ENCODE measurements at regions not wholly inside any gene's neighbourhood (a gene's known extent, or its start where the extent isn't known, plus 50 kb on each side); places are given as distances from the start of the nearest gene placed in this dataset.

DNA sequence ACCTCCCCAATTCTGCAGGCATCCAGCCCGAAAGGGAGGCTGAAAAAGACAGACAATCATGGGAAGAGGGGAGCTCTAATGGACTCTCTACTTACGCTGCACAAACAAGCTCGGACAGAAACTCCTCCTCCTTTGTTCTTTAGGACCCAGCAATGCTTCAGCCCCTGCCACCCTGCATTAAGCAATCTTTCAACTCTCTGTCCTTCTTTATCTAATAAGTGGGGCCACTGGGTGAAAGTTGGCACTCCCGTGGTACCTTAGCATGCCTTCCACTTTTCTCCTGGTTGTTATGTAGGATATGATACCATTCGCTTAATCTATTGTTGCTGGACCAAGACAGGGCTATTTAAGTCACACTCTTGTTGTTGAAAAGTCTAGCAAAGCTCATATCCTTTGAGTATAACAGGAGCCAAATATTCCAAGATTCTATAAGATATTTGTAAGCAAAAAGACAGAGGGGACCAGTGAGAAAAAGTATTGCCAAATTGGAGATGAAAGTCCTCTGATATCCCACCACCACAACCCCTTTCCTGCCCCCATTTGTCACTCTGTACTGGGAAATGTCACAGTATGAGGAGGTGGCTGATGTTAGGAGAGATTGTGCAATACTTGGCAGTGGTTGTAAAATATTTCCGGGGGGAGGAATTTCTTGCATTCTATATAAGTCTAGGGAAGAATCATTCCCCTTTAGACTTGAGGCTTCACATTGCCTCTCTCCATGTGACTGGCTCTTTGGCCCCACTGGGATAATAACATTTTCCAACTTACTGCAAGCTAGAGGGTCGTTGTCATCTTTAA is 137.3 kb upstream of the GJB5 start:
- no peak for DNase-seq
- in situ Hi-C loops (cut with HindIII; ENCODE audit: low pct_ligation_motif_present, low pct_unique_long_range_greater_than_20kb, low sequenced_read_pairs) = no loop called here

GRCh38 chr1:34618381-34618780 is 136.5 kb upstream of the GJB5 start:
- no peak for DNase-seq
- in situ Hi-C loops (cut with HindIII; ENCODE audit: low pct_ligation_motif_present, low pct_unique_long_range_greater_than_20kb, low sequenced_read_pairs) = no loop called here

GRCh38 chr1:34619256-34619655 is 135.6 kb upstream of the GJB5 start:
- DNase-seq = no peak
- in situ Hi-C loops (cut with HindIII; ENCODE audit: low pct_ligation_motif_present, low pct_unique_long_range_greater_than_20kb, low sequenced_read_pairs) = no loop called here

GRCh38 chr1:34621916-34622315 is 132.9 kb upstream of the GJB5 start:
- no peak for DNase-seq
- in situ Hi-C loops (cut with HindIII; ENCODE audit: low pct_ligation_motif_present, low pct_unique_long_range_greater_than_20kb, low sequenced_read_pairs) = no loop called here

GRCh38 chr1:34625521-34626015 is 129.3 kb upstream of the GJB5 start:
- no peak for DNase-seq
- in situ Hi-C loops (cut with HindIII; ENCODE audit: low pct_ligation_motif_present, low pct_unique_long_range_greater_than_20kb, low sequenced_read_pairs) = no loop called here

DNA sequence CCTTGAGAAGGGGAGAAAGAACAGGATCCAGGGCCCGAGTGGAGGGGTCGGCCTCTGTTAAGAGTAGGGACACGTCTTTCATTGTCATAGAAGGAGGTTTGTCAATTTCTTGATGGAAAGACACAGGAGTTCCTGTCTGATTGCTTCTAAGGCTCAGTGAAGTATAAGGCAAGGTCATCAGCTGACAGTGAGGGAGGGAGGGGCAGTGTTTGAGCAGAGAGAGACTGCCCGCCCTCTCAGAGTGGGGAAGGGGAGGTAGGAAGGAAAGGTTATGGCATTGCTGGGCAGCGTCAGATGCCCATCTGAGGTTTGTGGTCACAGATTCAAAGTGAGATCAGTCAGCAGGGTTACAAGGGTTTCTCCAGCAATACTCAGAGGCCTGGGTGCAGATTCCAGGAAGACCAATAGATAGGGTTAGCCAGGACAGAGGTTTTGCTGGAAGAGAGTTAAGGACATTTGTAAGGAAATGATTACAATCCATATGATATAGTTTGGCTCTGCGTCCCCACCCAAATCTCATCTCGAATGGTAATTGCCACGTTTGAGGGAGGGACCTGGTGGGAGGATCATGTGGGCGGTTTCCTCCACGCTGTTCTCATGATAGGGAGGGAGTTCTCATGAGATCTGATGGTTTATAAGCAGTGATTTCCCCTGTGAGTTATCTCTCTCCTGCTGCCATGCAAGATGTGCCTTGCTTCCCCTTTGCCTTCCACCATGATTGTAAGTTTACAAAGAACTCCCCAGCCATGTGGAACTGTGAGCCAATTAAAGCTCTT is 127.2 kb upstream of the GJB5 start:
- no peak for DNase-seq
- in situ Hi-C loops (cut with HindIII; ENCODE audit: low pct_ligation_motif_present, low pct_unique_long_range_greater_than_20kb, low sequenced_read_pairs) = no loop called here

DNA sequence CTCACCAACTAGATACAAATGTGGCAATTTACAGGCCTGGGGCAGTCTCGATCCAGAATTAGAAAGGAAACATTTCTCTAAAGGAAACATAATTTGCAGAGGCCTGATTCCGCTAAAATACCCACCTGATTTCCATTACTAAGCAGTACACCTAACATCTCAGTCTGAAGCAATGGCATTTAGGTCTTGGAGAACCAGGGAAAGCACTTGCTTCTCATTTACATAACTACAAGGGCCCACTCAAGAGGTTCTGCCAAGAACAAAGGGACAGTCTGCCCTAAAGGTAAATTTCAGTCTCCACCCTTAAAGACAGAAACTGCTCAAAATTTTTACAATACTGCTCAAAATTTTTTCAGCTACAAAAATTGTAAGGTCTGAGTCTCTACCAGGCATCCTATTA is 123.7 kb upstream of the GJB5 start:
- in situ Hi-C loops (cut with HindIII; ENCODE audit: low pct_ligation_motif_present, low pct_unique_long_range_greater_than_20kb, low sequenced_read_pairs) = no loop called here
- DNase-seq = no peak

- in situ Hi-C loops (cut with HindIII; ENCODE audit: low pct_ligation_motif_present, low pct_unique_long_range_greater_than_20kb, low sequenced_read_pairs) = no loop called here
- DNase-seq = no peak
These were observed 115.1 kb upstream of the GJB5 start for GRCh38 chr1:34639701-34640100.

- in situ Hi-C loops (cut with HindIII; ENCODE audit: low pct_ligation_motif_present, low pct_unique_long_range_greater_than_20kb, low sequenced_read_pairs) = no loop called here
- DNase-seq = no peak
These were observed 114.0 kb upstream of the GJB5 start for GRCh38 chr1:34640654-34641401.

DNA sequence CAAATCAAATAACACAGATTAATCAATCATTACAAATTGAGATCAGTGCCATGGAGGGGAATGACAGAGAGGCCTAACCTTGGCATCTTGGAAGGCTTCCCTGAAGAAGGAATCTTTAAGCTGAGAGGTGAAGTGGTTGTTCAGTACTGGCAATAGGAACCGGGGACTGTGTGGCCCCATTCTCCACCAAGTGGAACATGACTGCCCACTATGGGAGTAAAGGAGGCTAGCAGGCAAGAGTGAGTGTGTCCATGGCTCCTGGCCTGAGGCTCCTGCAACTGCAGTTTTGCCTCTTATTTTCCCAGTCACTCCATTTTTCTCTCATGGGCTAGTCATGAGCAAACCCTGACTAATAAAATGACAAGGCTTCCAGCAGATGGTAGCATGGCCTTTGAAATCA is 112.2 kb upstream of the GJB5 start:
- in situ Hi-C loops (cut with HindIII; ENCODE audit: low pct_ligation_motif_present, low pct_unique_long_range_greater_than_20kb, low sequenced_read_pairs) = no loop called here
- DNase-seq = no peak

- no peak for DNase-seq
- in situ Hi-C loops (cut with HindIII; ENCODE audit: low pct_ligation_motif_present, low pct_unique_long_range_greater_than_20kb, low sequenced_read_pairs) = no loop called here
These were observed 109.6 kb upstream of the GJB5 start for GRCh38 chr1:34645109-34645688.

DNA sequence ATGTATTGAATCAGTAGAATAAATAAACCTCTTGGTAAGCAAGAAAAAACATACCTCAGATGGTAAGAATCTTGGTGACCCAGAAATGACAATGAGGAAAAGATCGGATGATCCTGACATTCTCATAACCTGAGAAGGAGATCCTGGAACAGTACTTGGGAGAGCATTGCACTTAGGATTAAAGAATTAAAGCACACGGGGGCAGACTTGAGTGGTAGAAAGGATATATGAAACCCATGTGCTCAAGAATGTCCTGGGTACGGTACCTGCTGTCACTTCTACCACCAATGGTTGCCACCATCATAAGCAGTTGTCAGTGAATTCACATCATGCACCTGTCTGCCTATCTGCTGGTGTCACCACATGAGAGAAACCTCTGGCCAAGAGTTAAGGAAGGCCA is 108.9 kb upstream of the GJB5 start:
- in situ Hi-C loops (cut with HindIII; ENCODE audit: low pct_ligation_motif_present, low pct_unique_long_range_greater_than_20kb, low sequenced_read_pairs) = no loop called here
- DNase-seq = no peak

- in situ Hi-C loops (cut with HindIII; ENCODE audit: low pct_ligation_motif_present, low pct_unique_long_range_greater_than_20kb, low sequenced_read_pairs) = no loop called here
- no peak for DNase-seq
These were observed 106.3 kb upstream of the GJB5 start for GRCh38 chr1:34648501-34648900.

GRCh38 chr1:34650090-34650489 is 104.8 kb upstream of the GJB5 start:
- no peak for DNase-seq
- in situ Hi-C loops (cut with HindIII; ENCODE audit: low pct_ligation_motif_present, low pct_unique_long_range_greater_than_20kb, low sequenced_read_pairs) = no loop called here

DNA sequence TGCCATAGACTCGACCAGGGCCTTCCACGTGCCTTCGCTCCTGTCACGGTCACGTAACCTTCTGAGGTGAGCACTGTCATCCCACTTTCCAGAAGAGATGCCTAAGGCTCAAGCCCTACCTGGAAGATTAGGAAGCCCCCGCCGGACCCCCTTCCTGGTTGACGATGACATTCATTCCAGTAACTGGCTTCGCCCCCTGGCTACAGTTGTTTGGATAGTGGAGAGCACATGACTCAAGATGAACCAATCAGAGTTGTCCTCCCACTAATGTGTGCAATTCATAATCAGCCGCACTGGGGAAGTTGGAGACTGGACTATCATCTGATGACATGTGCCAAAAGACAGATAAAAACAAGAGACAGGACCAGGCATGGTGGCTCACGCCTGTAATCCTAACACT is 104.0 kb upstream of the GJB5 start:
- in situ Hi-C loops (cut with HindIII; ENCODE audit: low pct_ligation_motif_present, low pct_unique_long_range_greater_than_20kb, low sequenced_read_pairs) = no loop called here
- DNase-seq = no peak

- in situ Hi-C loops (cut with HindIII; ENCODE audit: low pct_ligation_motif_present, low pct_unique_long_range_greater_than_20kb, low sequenced_read_pairs) = no loop called here
- DNase-seq = no peak
These were observed 101.7 kb upstream of the GJB5 start for GRCh38 chr1:34653110-34653509.

GRCh38 chr1:34655206-34655874 is 99.5 kb upstream of the GJB5 start:
- in situ Hi-C loops (cut with HindIII; ENCODE audit: low pct_ligation_motif_present, low pct_unique_long_range_greater_than_20kb, low sequenced_read_pairs) = no loop called here
- no peak for DNase-seq

DNA sequence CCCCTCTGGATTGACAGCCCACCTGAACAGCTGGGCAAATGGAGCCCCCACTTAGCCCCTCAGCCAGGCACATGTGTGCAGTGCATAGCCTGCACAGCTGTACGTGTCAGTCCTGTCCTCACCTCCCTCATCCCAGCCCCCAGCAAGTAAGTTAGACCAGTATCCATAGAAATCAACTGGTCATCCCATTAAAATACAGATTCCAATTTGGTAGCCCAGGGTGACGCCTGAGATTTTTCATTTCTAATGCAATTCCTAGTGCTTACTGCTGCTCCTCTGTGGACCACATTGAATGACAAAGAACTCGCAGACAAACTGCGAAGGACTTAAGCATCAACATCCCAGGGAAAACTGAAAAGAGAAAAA is 99.0 kb upstream of the GJB5 start:
- no peak for DNase-seq
- in situ Hi-C loops (cut with HindIII; ENCODE audit: low pct_ligation_motif_present, low pct_unique_long_range_greater_than_20kb, low sequenced_read_pairs) = no loop called here

Data from ACHN (cell line).